Suprapubic skin (tissue), 4 donors: ENCODE measurements at regions not wholly inside any gene's neighbourhood (a gene's known extent, or its start where the extent isn't known, plus 50 kb on each side); places are given as distances from the start of the nearest gene placed in this dataset.

Experiments
- DNase-seq, 2 donors: peaks; one replicate each; pipeline ENCODE4 v3.0.0-alpha.2; 2019; ENCODE audit warnings: low spot score in 2 of 2
- H3K27ac ChIP-seq: fragments of 200-600 bp; sonication (generic); one replicate; pipeline ENCODE4 v1.5.1; 2019
- H3K27me3 ChIP-seq: fragments of 200-600 bp; sonication (generic); one replicate; pipeline ENCODE4 v1.5.1; 2019
- H3K36me3 ChIP-seq: fragments of 200-600 bp; sonication (generic); one replicate; pipeline ENCODE4 v1.5.1; 2019
- H3K4me1 ChIP-seq: fragments of 200-600 bp; sonication (generic); one replicate; pipeline ENCODE4 v1.5.1; 2019
- H3K4me3 ChIP-seq: fragments of 200-600 bp; sonication (generic); one replicate; pipeline ENCODE4 v1.5.1; 2019; ENCODE audit warnings: mild to moderate bottlenecking
- H3K9me3 ChIP-seq: fragments of 200-600 bp; sonication (generic); one replicate; pipeline ENCODE4 v1.5.1; 2019
- CTCF ChIP-seq, 2 donors: fragments of 200-600 bp in 1 of 2; fragments of 450-650 bp in 1 of 2; sonication (generic) in 1 of 2; IDR thresholded peaks; one replicate each; pipeline ENCODE4 v1.5.1; 2016 to 2019; ENCODE audit warnings: antibody characterized with exemption in 2 of 2, mild to moderate bottlenecking in 1 of 2, moderate library complexity in 1 of 2
- EP300 ChIP-seq: sonication (generic); formaldehyde crosslinking; IDR thresholded peaks from one replicate; pipeline ENCODE4 v1.6.1; 2017; ENCODE audit warnings: antibody characterized with exemption
- POLR2A ChIP-seq, 2 donors: fragments of 450-650 bp; IDR thresholded peaks; one replicate each; pipeline ENCODE4 v1.6.1; 2017; ENCODE audit warnings: antibody characterized with exemption in 2 of 2, mild to moderate bottlenecking in 2 of 2, moderate library complexity in 2 of 2
- POLR2AphosphoS5 ChIP-seq, 3 donors: sonication (generic); formaldehyde crosslinking; IDR thresholded peaks; one replicate each; pipeline ENCODE4 v1.6.1; 2017; ENCODE audit warnings: antibody characterized with exemption in 3 of 3
- WGBS: methylation state at CpG from one replicate; pipeline ENCODE4 v1.1.5; 2018; 5-methylcytosine and 5-hydroxymethylcytosine counted together

DNA sequence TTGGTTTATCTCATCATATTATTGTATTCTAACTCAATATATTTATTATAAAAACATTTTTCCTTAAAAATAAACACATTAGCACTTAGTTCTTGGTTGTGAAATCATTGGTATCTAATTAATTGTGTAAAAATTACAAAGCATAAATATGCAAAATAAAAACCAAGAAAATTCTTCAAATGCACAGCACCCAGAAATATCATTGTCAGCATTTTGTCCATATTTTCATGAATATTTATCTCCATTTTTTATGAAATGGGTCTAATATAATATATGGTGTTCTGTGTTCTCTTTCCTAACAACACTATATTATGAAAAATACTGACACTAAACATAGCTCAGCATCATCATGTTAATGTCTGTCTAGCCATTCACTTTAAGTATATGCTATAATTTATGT, 877.8 kb upstream of the MAP3K7 start:
- Histone ChIP-seq H3K27me3 (no peaks in the 10 kb centered on the region), H3K36me3 (no peaks in the 10 kb centered on the region), H3K27ac (no peak overlapping the region), H3K4me1 (no peaks in the 10 kb centered on the region), H3K4me3 (no peak overlapping the region), H3K9me3 (no peaks in the 10 kb centered on the region)
- TF ChIP-seq POLR2AphosphoS5 (IDR thresholded peaks at IDR 0.05) (no peak), CTCF (IDR thresholded peaks at IDR 0.05) (no peak), EP300 (no peak), POLR2A (IDR thresholded peaks at IDR 0.05) (no peak)
- DNase-seq: no peak

GRCh38 chr6:91464201-91464600, 877.3 kb upstream of the MAP3K7 start:
- H3K36me3 ChIP-seq: no peaks in the 10 kb centered on the region
- WGBS: 73% methylated on average over 1 of the region's 1 CpG

DNA sequence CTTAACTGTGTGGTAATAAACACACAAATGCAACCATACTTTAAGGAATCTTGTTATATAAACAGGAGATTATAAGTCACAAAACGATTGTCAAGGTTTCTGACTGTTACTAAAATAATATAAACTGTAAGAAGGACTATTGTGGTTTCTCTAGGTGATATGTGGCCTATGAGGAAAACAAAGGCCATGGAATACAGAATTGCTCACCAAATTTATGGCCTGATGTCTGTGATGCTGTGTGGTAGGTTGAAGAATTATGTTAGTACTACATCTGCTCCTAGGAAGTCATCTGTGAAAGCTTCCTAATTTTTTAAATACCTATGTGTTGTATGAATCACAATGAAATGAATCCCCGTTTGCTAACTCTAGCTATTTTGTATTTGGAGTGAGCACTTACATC, 875.4 kb upstream of the MAP3K7 start:
- no peaks in the 10 kb centered on the region for H3K36me3 ChIP-seq
- no peak overlapping the region for H3K4me3 ChIP-seq
- H3K27ac ChIP-seq: no peak overlapping the region
- 68% methylated on average over 2 of the region's 2 CpGs for WGBS
- TF ChIP-seq CTCF (IDR thresholded peaks at IDR 0.05): no peak
- no peak for TF ChIP-seq POLR2AphosphoS5 (IDR thresholded peaks at IDR 0.05)
- TF ChIP-seq EP300: no peak
- TF ChIP-seq POLR2A (IDR thresholded peaks at IDR 0.05): no peak
- no peaks in the 10 kb centered on the region for H3K27me3 ChIP-seq
- H3K4me1 ChIP-seq: no peaks in the 10 kb centered on the region
- no peak for DNase-seq
- H3K9me3 ChIP-seq: no peaks in the 10 kb centered on the region

More at GRCh38 chr6:91464201-91464600, 877.3 kb upstream of the MAP3K7 start:
- Histone ChIP-seq H3K27ac (no peak overlapping the region), H3K27me3 (no peaks in the 10 kb centered on the region), H3K4me3 (no peak overlapping the region), H3K9me3 (no peaks in the 10 kb centered on the region), H3K4me1 (no peaks in the 10 kb centered on the region)
- DNase-seq: no peak
- TF ChIP-seq POLR2A (IDR thresholded peaks at IDR 0.05): no peak
- TF ChIP-seq POLR2AphosphoS5 (IDR thresholded peaks at IDR 0.05): no peak
- TF ChIP-seq EP300: no peak
- TF ChIP-seq CTCF (IDR thresholded peaks at IDR 0.05): no peak

DNA sequence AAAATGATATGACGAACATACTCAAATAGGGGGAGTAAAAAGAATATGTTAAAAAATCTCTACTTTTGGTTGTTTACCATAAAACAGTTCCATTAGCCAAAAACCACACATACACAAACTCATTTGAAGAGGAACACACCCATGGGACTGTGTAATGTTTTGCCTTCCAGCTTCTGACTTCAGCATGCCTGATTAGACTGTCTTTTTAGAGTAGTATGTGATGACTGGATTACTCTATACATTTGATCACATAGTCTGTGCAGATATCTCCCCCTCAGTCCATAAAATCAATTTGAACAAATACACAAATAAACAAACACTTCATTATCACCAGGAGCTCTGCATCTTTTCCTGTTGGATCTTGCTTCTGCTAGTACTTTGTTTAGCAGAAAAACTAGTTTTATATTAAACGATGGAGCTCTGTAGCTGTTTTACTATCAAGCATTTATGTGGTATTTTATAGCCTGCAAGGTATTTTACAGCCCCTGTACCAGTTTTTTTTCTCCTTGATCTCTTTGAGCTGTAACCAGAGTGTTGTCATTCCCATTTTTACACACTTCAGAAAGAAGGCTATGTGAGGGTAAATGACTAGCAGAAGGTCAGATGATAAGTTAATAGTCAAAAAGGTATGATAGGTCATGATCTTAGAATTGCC, 866.5 kb upstream of the MAP3K7 start:
- H3K27me3 ChIP-seq: no peaks in the 10 kb centered on the region
- H3K36me3 ChIP-seq: no peaks in the 10 kb centered on the region
- H3K9me3 ChIP-seq: no peaks in the 10 kb centered on the region
- WGBS: 57% methylated on average over 2 of the region's 2 CpGs
- TF ChIP-seq EP300: no peak
- TF ChIP-seq CTCF (IDR thresholded peaks at IDR 0.05): no peak
- no peak for TF ChIP-seq POLR2A (IDR thresholded peaks at IDR 0.05)
- no peak overlapping the region for H3K4me3 ChIP-seq
- no peaks in the 10 kb centered on the region for H3K4me1 ChIP-seq
- H3K27ac ChIP-seq: no peak overlapping the region
- no peak for DNase-seq

DNA sequence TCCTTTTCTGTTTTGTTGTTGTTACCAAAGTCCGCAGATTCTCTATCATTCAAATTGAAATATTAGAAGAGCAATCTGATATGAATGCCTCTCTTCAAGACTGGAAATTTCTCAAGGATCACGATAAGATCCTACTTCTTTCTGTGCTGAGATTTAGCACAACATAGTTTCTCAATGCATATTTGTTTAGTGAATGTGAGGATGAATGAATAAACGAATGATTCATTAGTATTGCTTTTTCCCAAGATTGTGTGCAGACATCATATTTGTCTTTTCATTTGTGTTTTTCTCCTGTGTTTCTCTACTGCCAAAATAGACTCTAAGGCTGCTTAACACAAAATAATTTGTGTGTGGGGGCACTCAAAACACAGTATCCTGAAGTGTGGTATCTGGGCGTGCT, 862.7 kb upstream of the MAP3K7 start:
- 92% methylated on average over 4 of the region's 4 CpGs for WGBS
- Histone ChIP-seq H3K27me3 (no peaks in the 10 kb centered on the region), H3K27ac (no peak overlapping the region), H3K4me1 (no peaks in the 10 kb centered on the region), H3K36me3 (no peaks in the 10 kb centered on the region), H3K9me3 (no peaks in the 10 kb centered on the region), H3K4me3 (no peak overlapping the region)
- TF ChIP-seq CTCF (IDR thresholded peaks at IDR 0.05): no peak
- no peak for TF ChIP-seq POLR2AphosphoS5 (IDR thresholded peaks at IDR 0.05)
- no peak for TF ChIP-seq EP300
- no peak for TF ChIP-seq POLR2A (IDR thresholded peaks at IDR 0.05)
- DNase-seq: no peak
